ENCODE measurements at regions not wholly inside any gene's neighbourhood (a gene's known extent, or its start where the extent isn't known, plus 50 kb on each side); places are given as distances from the start of the nearest gene placed in this dataset.

GRCh38 chrX:38988301-38988700, 187.0 kb downstream of the MID1IP1 start:
- no peak for TF ChIP-seq CTCF (IDR thresholded peaks at IDR 0.05; ENCODE audit: low read depth, low read length, missing input control)
- no peak for TF ChIP-seq GABPA (IDR thresholded peaks at IDR 0.05 in 1 of 2, conservative IDR thresholded peaks at IDR 0.05 in 1 of 2)
- no peak for TF ChIP-seq JUND (IDR thresholded peaks at IDR 0.05)
- no peak for TF ChIP-seq TAF1 (conservative IDR thresholded peaks at IDR 0.05)
- no peak for TF ChIP-seq RAD21 (IDR thresholded peaks at IDR 0.05)
- no peak for TF ChIP-seq MAX (IDR thresholded peaks at IDR 0.05)
- no peak for TF ChIP-seq YY1 (IDR thresholded peaks at IDR 0.05)
- TF ChIP-seq HNF4G (IDR thresholded peaks at IDR 0.05), result no peak
- TF ChIP-seq REST (IDR thresholded peaks at IDR 0.05), result no peak
